HCT116 (cell line): ENCODE measurements at regions not wholly inside any gene's neighbourhood (a gene's known extent, or its start where the extent isn't known, plus 50 kb on each side); places are given as distances from the start of the nearest gene placed in this dataset.

Source experiments
- ATAC-seq: fragments of 200-7000 bp; cut with Tn5 transposase; 2 replicates; pipeline ENCODE4 v1.9.1; 2020; ENCODE audit warnings: mild to moderate bottlenecking, moderate library complexity
- BruUV-seq: library from RNA; stranded (reverse); fragments of 400-500 nt; replicated peaks from 2 replicates; lab custom pipeline; 2021; lab: Mats Ljungman, UMichigan
- CTCF ChIA-PET: fragments of 300-600 bp; sonication (Branson Sonifier 250); formaldehyde crosslinking; loops from one replicate; lab custom pipeline; 2021; ENCODE audit warnings: antibody characterized with exemption; lab: Charles Lee
- POLR2A ChIA-PET: fragments of 300-600, 350-600 bp; sonication (Branson Sonifier 250); formaldehyde crosslinking; loops from one replicate; lab custom pipeline; 2021; ENCODE audit warnings: antibody characterized with exemption; lab: Charles Lee
- RAD21 ChIA-PET, 2 experiments: fragments of 300-600 bp; sonication (Branson Sonifier 250); formaldehyde crosslinking; loops; one replicate each; lab custom pipeline; 2023; ENCODE audit warnings: low total read pairs in 2 of 2; ENCODE audit not compliant: uncharacterized antibody in 2 of 2, unreplicated experiment in 2 of 2, low non-redundant PET in 1 of 2; lab: Charles Lee
- DNase-seq: peaks from one replicate; pipeline ENCODE4 v3.0.0-alpha.2; 2010; ENCODE audit warnings: low read depth, low spot score
- H2AFZ ChIP-seq: fragments of 200-600 bp; shearing (Covaris generic), sonication (generic); 2 replicates; pipeline ENCODE4 v1.6.1; 2017; ENCODE audit warnings: low read depth, mixed run types, mixed read lengths, antibody characterized with exemption, low read length; ENCODE audit not compliant: poor library complexity, severe bottlenecking
- H3K27ac ChIP-seq: 2 replicates; pipeline ENCODE4 v1.5.1; 2012; ENCODE audit warnings: low read depth, low read length
- H3K27me3 ChIP-seq: fragments of 200-600 bp; sonication (generic); 2 replicates; pipeline ENCODE4 v1.6.1; 2016; ENCODE audit warnings: mixed run types, low read length, mixed read lengths; ENCODE audit not compliant: insufficient read depth
- H3K36me3 ChIP-seq, 2 experiments: fragments of 200-500 bp in 1 of 2; fragments of 200-600 bp in 1 of 2; sonication (Bioruptor generic) in 1 of 2; sonication (generic) in 1 of 2; 2 replicates each; pipeline versions ENCODE4 v1.5.1 to v1.6.1; 2014 to 2016; ENCODE audit warnings: low read length in 2 of 2, inconsistent platforms in 1 of 2, mixed read lengths in 1 of 2, mixed run types in 1 of 2; ENCODE audit not compliant: insufficient read depth in 2 of 2, control insufficient read depth in 1 of 2
- H3K4me1 ChIP-seq, 2 experiments: fragments of 200-600 bp in 1 of 2; sonication (generic) in 1 of 2; 2 replicates each; pipeline versions ENCODE4 v1.5.1 to v1.6.1; 2012 to 2017; ENCODE audit warnings: low read length in 2 of 2, inconsistent platforms in 1 of 2, mild to moderate bottlenecking in 1 of 2, mixed read lengths in 1 of 2, mixed run types in 1 of 2, moderate library complexity in 1 of 2; ENCODE audit not compliant: insufficient read depth in 2 of 2, control insufficient read depth in 1 of 2
- H3K4me2 ChIP-seq: fragments of 200-600 bp; sonication (generic); 2 replicates; pipeline ENCODE4 v1.6.1; 2017; ENCODE audit warnings: mixed run types, low read length, mixed read lengths
- H3K4me3 ChIP-seq, 2 experiments: fragments of 200-600 bp in 1 of 2; sonication (generic) in 1 of 2; replicated peaks in 1 of 2; 2 replicates each; pipeline ENCODE4 v1.5.1; 2011 to 2016; ENCODE audit warnings: low read length in 2 of 2, control low read depth in 1 of 2, low read depth in 1 of 2, mild to moderate bottlenecking in 1 of 2, mixed read lengths in 1 of 2, mixed run types in 1 of 2
- H3K79me2 ChIP-seq: fragments of 200-600 bp; sonication (generic); 2 replicates; pipeline ENCODE4 v1.6.1; 2017; ENCODE audit warnings: mild to moderate bottlenecking, mixed run types, low read length, moderate library complexity, mixed read lengths; ENCODE audit not compliant: insufficient read depth
- H3K9ac ChIP-seq: fragments of 200-600 bp; sonication (generic); 2 replicates; pipeline ENCODE4 v1.6.1; 2016; ENCODE audit warnings: low read length, mixed read lengths
- H3K9me2 ChIP-seq: fragments of 200-600 bp; sonication (generic), shearing (Covaris generic); 2 replicates; pipeline ENCODE4 v1.6.1; 2017; ENCODE audit warnings: mixed run types, mild to moderate bottlenecking, moderate library complexity; ENCODE audit not compliant: insufficient read depth
- H3K9me3 ChIP-seq, 2 experiments: fragments of 200-500 bp in 1 of 2; fragments of 200-600 bp in 1 of 2; sonication (Bioruptor generic) in 1 of 2; sonication (generic) in 1 of 2; 2 replicates each; pipeline ENCODE4 v1.6.1; 2014 to 2017; ENCODE audit warnings: low read length in 2 of 2, mixed read lengths in 2 of 2, inconsistent platforms in 1 of 2, low read depth in 1 of 2, mild to moderate bottlenecking in 1 of 2, mixed run types in 1 of 2, moderate library complexity in 1 of 2; ENCODE audit not compliant: control insufficient read depth in 1 of 2, insufficient read depth in 1 of 2
- H4K20me1 ChIP-seq: fragments of 200-600 bp; sonication (generic), shearing (Covaris generic); 2 replicates; pipeline ENCODE4 v1.6.1; 2017; ENCODE audit warnings: mixed run types, mild to moderate bottlenecking, moderate library complexity; ENCODE audit not compliant: insufficient read depth
- EZH2 ChIP-seq: fragments of 200-600 bp; sonication (generic); IDR thresholded peaks from 2 replicates; pipeline ENCODE4 v1.6.1; 2017; ENCODE audit warnings: antibody characterized with exemption, mixed run types
- YY1 ChIP-seq: IDR thresholded peaks from 2 replicates; pipeline ENCODE4 v1.6.1; 2011; ENCODE audit warnings: low read length, low read depth, moderate library complexity, mild to moderate bottlenecking; ENCODE audit not compliant: insufficient replicate concordance; ENCODE audit errors: extremely low read depth
- intact Hi-C: fragments of 100-400 bp; cut with micrococcal nuclease; formaldehyde crosslinking; loops from 2 replicates; pipeline ENCODE4 v1.10.0; 2022
- TF ChIP-seq, protein P1 (sequence below): IDR thresholded peaks from 2 replicates; pipeline ENCODE4 v1.6.1; 2012; ENCODE audit warnings: low read depth
- TF ChIP-seq, protein P2 (sequence below): IDR thresholded peaks from 2 replicates; pipeline ENCODE4 v1.6.1; 2012

DNA sequence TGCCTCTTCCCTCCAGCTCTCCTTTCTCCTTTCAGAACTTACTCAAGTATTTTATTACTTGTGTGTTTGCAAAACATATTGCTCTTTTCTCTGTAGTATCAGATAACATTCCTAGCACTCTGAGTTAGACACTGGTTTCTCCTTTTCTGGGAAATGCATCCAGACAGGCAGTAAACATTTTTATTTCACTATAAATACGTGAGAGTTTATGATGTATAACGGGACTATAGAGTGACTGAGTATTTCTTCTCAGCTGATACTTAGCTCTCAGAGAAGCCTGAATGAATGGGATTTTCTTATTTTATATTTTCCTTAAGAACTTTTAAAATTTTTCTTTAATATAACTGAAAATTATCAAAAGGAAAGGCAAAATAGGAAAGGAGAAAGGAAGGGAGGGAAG is 211.2 kb upstream of the EDNRB start:
- Histone ChIP-seq H3K27me3 (no peaks in the 10 kb centered on the region; the same call in 1 of the 2 replicates), H3K4me2 (no peak overlapping the region), H3K4me3 (no peak overlapping the region), H3K4me1 (no peaks in the 10 kb centered on the region), H2AFZ (no peak overlapping the region), H3K9me3 (no peaks in the 10 kb centered on the region), H3K9me2 (no peaks in the 10 kb centered on the region), H3K36me3 (no peaks in the 10 kb centered on the region), H3K9ac (no peak overlapping the region), H3K27ac (no peak overlapping the region), H4K20me1 (no peaks in the 10 kb centered on the region), H3K79me2 (no peaks in the 10 kb centered on the region)
- TF ChIP-seq, protein P1, sequence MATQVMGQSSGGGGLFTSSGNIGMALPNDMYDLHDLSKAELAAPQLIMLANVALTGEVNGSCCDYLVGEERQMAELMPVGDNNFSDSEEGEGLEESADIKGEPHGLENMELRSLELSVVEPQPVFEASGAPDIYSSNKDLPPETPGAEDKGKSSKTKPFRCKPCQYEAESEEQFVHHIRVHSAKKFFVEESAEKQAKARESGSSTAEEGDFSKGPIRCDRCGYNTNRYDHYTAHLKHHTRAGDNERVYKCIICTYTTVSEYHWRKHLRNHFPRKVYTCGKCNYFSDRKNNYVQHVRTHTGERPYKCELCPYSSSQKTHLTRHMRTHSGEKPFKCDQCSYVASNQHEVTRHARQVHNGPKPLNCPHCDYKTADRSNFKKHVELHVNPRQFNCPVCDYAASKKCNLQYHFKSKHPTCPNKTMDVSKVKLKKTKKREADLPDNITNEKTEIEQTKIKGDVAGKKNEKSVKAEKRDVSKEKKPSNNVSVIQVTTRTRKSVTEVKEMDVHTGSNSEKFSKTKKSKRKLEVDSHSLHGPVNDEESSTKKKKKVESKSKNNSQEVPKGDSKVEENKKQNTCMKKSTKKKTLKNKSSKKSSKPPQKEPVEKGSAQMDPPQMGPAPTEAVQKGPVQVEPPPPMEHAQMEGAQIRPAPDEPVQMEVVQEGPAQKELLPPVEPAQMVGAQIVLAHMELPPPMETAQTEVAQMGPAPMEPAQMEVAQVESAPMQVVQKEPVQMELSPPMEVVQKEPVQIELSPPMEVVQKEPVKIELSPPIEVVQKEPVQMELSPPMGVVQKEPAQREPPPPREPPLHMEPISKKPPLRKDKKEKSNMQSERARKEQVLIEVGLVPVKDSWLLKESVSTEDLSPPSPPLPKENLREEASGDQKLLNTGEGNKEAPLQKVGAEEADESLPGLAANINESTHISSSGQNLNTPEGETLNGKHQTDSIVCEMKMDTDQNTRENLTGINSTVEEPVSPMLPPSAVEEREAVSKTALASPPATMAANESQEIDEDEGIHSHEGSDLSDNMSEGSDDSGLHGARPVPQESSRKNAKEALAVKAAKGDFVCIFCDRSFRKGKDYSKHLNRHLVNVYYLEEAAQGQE = no peak
- RAD21 ChIA-PET = no interaction called here
- CTCF ChIA-PET = no interaction called here
- no TSS peak for BruUV-seq
- POLR2A ChIA-PET = no interaction called here
- intact Hi-C loops = loop anchor here (10.0 kb wide), 2 partner anchors 535 to 575 kb away; no protein-coding TSS in a partner anchor
- ATAC-seq (no peak), DNase-seq (no peak)

DNA sequence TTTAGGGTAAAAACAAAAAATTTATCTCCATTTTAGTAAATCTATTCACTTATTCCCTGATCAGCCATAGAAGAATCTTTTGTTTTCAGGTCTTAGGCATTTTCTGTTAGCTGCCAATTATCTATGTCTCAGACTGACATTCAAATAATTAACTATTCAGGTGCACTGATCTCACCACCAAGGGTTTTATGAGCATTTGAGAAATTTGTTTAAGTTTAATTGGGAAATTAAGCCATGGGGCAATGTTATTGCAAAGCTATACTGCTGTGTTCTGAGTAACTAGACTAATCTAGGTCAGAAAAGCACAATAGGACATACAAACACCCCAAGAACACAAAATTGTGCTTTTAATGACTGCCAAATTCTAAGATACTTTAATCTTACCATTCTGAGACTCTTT is 210.7 kb upstream of the EDNRB start:
- no peak for DNase-seq
- H3K4me3 ChIP-seq = no peak overlapping the region
- intact Hi-C loops = loop anchor here (10.0 kb wide), 1 partner anchor 535 kb away; no protein-coding TSS in a partner anchor
- H3K9me3 ChIP-seq = no peaks in the 10 kb centered on the region
- H3K27me3 ChIP-seq = no peaks in the 10 kb centered on the region; the same call in 1 of the 2 replicates
- CTCF ChIA-PET = no interaction called here
- H3K36me3 ChIP-seq = no peaks in the 10 kb centered on the region
- no peaks in the 10 kb centered on the region for H3K79me2 ChIP-seq
- no peak for ATAC-seq
- no peak overlapping the region for H3K27ac ChIP-seq
- POLR2A ChIA-PET = no interaction called here
- H3K9ac ChIP-seq = no peak overlapping the region
- no peaks in the 10 kb centered on the region for H3K4me1 ChIP-seq
- no peak overlapping the region for H3K4me2 ChIP-seq
- no peaks in the 10 kb centered on the region for H4K20me1 ChIP-seq
- no TSS peak for BruUV-seq
- H3K9me2 ChIP-seq = no peaks in the 10 kb centered on the region
- RAD21 ChIA-PET = no interaction called here
- TF ChIP-seq EZH2 = no peak
- TF ChIP-seq, protein P2, sequence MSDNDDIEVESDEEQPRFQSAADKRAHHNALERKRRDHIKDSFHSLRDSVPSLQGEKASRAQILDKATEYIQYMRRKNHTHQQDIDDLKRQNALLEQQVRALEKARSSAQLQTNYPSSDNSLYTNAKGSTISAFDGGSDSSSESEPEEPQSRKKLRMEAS = no peak
- no peak for TF ChIP-seq YY1
- no peak overlapping the region for H2AFZ ChIP-seq
